ENCODE measurements at regions not wholly inside any gene's neighbourhood (a gene's known extent, or its start where the extent isn't known, plus 50 kb on each side); places are given as distances from the start of the nearest gene placed in this dataset.
A peak's percentile ranks its signal among the peaks of the same experiment; 100 is the strongest.

DNA sequence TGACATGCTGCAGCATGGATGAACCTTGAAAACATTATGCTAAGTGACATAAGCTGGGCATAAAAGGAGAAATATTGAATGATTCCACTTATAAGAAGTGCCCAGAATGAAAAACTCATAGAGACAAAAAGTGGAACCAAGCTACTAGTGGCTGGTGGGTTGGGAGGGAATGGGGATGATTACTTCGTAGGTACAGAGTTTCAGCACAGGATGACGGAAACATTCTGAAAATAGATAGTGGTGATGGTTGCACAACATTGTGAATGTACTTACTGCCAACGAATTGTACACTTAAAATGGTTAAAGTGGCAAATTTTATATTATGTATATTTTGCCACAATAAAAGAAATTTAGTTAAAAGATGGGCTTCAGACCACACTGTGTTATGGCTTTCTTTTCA is 93.6 kb downstream of the RPLP1 start:
- H3K4me3 ChIP-seq: no peak overlapping the region
- WGBS, 2 donors: 42 to 65% methylated on average over 3 of the region's 3 CpGs
- peaks cover 0 to 6% (median 0%) of the 10 kb centered on the region in 7 donors for H3K27me3 ChIP-seq
- H3K36me3 ChIP-seq: no peaks in the 10 kb centered on the region
- ATAC-seq (no peak), DNase-seq (no peak)
- H3K4me1 ChIP-seq: peaks cover 0 to 14% (median 2%) of the 10 kb centered on the region in 9 donors
- H3K27ac ChIP-seq: no peak overlapping the region
- no peak for TF ChIP-seq CTCF (IDR thresholded peaks at IDR 0.05)
- peaks cover 0 to 8% (median 0%) of the 10 kb centered on the region in 11 donors for H3K9me3 ChIP-seq
- intact Hi-C loops (cut with DNase I): no loop called here

- ATAC-seq (peak; percentile 79 to 98 (median 91)), DNase-seq (peak in 1 of 2 donors; percentile 57)
- Histone ChIP-seq H3K27me3 (peaks cover 0 to 6% (median 0%) of the 10 kb centered on the region in 7 donors), H3K36me3 (no peaks in the 10 kb centered on the region), H3K4me1 (peaks cover 0 to 14% (median 2%) of the 10 kb centered on the region in 9 donors), H3K4me3 (no peak overlapping the region), H3K27ac (peak overlapping the region in 5 of 10 donors; percentile 40 to 84 (median 57)), H3K9me3 (peaks cover 0 to 22% (median 11%) of the 10 kb centered on the region in 11 donors)
- no peak for TF ChIP-seq CTCF (IDR thresholded peaks at IDR 0.05)
- intact Hi-C loops (cut with DNase I): no loop called here
- 51 to 60% methylated on average over 24 of the region's 24 CpGs for WGBS, 2 donors
Observed at GRCh38 chr15:69548395-69549180, 96.0 kb downstream of the RPLP1 start.

DNA sequence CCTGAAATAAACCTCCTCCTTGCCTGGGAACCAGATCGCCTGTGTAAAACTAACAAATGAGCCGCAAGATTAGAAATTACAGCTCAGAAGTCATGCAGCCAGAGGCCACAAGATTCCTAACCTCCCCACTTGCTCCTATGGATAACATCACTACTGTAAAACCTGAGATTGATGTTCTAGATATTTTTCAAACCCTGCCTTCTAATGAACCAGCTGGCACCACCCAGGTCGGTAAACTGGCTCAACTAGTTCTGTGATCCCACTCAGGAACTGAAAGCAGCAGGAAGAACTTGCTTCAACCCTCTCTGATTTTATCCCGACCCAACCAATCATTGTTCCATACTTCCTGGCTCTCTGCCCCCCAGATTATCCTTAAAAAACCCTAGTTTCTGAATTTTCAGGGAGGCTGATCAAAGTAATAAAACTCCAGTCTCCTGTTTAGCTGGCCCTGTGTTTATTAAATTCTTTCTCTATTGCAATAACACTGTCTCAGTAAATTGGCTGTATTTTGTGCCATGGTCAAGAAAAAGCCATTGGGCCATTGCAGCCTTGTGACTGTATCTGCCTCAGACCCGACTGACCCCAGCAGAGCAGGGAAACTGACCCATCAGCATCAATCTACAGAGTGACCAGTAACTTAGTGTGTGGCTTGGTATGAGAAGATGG is 98.9 kb downstream of the RPLP1 start:
- DNase-seq (no peak), ATAC-seq (no peak)
- no peak overlapping the region for H3K27ac ChIP-seq
- no peak overlapping the region for H3K4me3 ChIP-seq
- WGBS, 2 donors: 81 to 82% methylated on average over 5 of the region's 5 CpGs
- no peaks in the 10 kb centered on the region for H3K36me3 ChIP-seq
- TF ChIP-seq CTCF (IDR thresholded peaks at IDR 0.05): no peak
- H3K27me3 ChIP-seq: peaks cover 0 to 6% (median 0%) of the 10 kb centered on the region in 7 donors
- H3K4me1 ChIP-seq: peaks cover 0 to 14% (median 2%) of the 10 kb centered on the region in 9 donors
- peaks cover 0 to 22% (median 11%) of the 10 kb centered on the region in 11 donors for H3K9me3 ChIP-seq
- intact Hi-C loops (cut with DNase I): no loop called here

DNA sequence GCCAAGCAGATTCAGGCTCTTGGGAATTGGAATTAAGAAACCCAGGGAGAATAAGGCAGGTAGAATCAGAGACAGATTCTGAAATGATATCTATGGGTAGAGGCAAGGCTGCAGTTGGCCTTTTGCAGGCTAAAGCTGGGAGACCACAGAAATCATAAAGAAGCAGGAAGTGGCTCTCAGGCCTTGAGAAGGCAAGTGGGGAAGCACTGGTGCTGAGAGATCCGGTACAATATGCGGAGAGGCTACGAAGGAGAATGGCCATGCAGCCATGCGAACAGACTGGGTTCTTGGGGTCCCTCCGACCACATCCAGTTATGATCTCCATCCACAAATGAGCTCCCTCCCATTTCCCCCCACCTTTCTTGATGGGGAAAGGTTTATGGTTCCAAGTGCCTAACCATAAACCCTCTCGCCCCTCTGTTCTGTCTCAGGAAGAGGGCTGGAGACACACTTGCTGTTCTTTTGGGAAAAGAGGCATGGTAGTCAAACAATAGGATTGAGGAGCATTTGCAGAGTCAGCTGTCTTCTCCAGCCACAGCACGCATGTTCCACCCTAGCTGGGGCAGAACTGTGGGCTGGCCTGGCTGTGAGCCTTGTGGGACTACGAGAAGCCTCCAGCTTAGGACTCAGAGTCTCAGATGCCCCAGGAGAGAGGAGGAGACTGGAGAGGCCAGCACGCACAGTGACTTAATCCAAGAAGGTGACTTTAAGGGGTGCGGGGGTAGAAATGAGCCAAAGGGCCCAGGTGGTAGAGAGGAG is 99.6 kb downstream of the RPLP1 start:
- Histone ChIP-seq H3K4me1 (peaks cover 0 to 14% (median 2%) of the 10 kb centered on the region in 9 donors), H3K9me3 (peaks cover 0 to 22% (median 11%) of the 10 kb centered on the region in 11 donors), H3K27ac (no peak overlapping the region), H3K36me3 (no peaks in the 10 kb centered on the region), H3K27me3 (peaks cover 0 to 6% (median 0%) of the 10 kb centered on the region in 7 donors), H3K4me3 (no peak overlapping the region)
- intact Hi-C loops (cut with DNase I): no loop called here
- no peak for TF ChIP-seq CTCF (IDR thresholded peaks at IDR 0.05)
- DNase-seq (no peak), ATAC-seq (no peak)
- WGBS, 2 donors: 94 to 97% methylated on average over 10 of the region's 10 CpGs

Data from heart right ventricle (tissue), 16 donors.